A549 (cell line): ENCODE measurements at regions not wholly inside any gene's neighbourhood (a gene's known extent, or its start where the extent isn't known, plus 50 kb on each side); places are given as distances from the start of the nearest gene placed in this dataset.

ENCODE experiments used
- CEBPB ChIP-seq, 2 experiments: fragments of >200 bp in 1 of 2; sonication (Bioruptor Twin) in 1 of 2; formaldehyde crosslinking in 1 of 2; IDR thresholded peaks; 2 replicates each; pipeline ENCODE4 v1.6.1; 2012 to 2016
- POLR2A ChIP-seq: IDR thresholded peaks from 2 replicates; pipeline ENCODE4 v1.6.1; 2012; ENCODE audit warnings: mild to moderate bottlenecking, low read length
- TF ChIP-seq, protein P1 (sequence below): fragments of >200 bp; sonication (Bioruptor Twin); formaldehyde crosslinking; IDR thresholded peaks from 3 replicates; pipeline ENCODE4 v1.5.1; 2016

DNA sequence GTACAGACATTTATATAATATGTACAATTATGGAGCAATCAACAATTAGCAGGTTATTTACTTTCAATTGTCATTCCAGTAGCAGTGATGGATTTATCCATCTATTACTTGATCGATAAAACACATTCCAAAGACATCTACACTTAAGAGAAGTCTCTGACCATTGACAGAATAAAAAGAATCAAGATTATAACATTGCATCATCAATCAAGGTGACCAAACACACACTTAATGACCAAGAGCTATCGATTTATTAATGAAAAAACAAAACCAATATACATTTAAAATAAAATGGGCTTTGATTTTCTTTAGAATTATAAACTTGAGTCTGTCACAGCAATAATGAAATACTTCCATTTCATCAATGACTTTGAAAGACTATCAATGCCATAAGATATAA lies 170.2 kb upstream of the CDKN3 start:
- no peak for TF ChIP-seq POLR2A
- TF ChIP-seq, protein P1, sequence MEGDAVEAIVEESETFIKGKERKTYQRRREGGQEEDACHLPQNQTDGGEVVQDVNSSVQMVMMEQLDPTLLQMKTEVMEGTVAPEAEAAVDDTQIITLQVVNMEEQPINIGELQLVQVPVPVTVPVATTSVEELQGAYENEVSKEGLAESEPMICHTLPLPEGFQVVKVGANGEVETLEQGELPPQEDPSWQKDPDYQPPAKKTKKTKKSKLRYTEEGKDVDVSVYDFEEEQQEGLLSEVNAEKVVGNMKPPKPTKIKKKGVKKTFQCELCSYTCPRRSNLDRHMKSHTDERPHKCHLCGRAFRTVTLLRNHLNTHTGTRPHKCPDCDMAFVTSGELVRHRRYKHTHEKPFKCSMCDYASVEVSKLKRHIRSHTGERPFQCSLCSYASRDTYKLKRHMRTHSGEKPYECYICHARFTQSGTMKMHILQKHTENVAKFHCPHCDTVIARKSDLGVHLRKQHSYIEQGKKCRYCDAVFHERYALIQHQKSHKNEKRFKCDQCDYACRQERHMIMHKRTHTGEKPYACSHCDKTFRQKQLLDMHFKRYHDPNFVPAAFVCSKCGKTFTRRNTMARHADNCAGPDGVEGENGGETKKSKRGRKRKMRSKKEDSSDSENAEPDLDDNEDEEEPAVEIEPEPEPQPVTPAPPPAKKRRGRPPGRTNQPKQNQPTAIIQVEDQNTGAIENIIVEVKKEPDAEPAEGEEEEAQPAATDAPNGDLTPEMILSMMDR, result no peak
- no peak for TF ChIP-seq CEBPB (IDR thresholded peaks at IDR 0.05)
